DOHH2 (cell line): ENCODE measurements at regions not wholly inside any gene's neighbourhood (a gene's known extent, or its start where the extent isn't known, plus 50 kb on each side); places are given as distances from the start of the nearest gene placed in this dataset.

Source experiments
- EZH2phosphoT487 ChIP-seq: fragments of 200-600 bp; sonication (generic); IDR thresholded peaks from 2 replicates; pipeline ENCODE4 v1.6.1; 2017; ENCODE audit warnings: borderline replicate concordance, mild to moderate bottlenecking, antibody characterized with exemption, low read length, moderate library complexity, mixed read lengths
- TF ChIP-seq, protein P1 (sequence below): fragments of 200-600 bp; sonication (generic); IDR thresholded peaks from one replicate; pipeline ENCODE4 v1.5.1; 2014; ENCODE audit warnings: antibody characterized with exemption, mild to moderate bottlenecking, low read depth, low read length; ENCODE audit not compliant: poor library complexity, severe bottlenecking

DNA sequence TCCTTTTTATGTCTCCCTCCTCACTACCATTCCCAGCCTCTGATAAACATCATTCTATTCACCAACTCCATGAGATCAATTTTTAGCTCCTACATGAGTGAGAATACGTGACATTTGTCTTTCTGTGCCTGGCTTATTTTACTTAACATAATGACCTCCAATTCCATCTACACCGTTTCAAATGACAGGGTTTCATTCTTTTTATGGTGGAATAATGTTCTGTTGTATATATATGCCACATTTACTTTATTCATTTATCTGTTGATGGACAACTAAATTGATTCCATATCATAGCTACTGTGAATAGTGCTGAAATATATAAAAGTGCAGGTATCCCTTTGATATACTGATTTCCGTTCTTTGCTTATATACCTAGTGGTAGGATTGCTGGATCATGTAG, 503.9 kb downstream of the SMARCA1 start:
- TF ChIP-seq, protein P1, sequence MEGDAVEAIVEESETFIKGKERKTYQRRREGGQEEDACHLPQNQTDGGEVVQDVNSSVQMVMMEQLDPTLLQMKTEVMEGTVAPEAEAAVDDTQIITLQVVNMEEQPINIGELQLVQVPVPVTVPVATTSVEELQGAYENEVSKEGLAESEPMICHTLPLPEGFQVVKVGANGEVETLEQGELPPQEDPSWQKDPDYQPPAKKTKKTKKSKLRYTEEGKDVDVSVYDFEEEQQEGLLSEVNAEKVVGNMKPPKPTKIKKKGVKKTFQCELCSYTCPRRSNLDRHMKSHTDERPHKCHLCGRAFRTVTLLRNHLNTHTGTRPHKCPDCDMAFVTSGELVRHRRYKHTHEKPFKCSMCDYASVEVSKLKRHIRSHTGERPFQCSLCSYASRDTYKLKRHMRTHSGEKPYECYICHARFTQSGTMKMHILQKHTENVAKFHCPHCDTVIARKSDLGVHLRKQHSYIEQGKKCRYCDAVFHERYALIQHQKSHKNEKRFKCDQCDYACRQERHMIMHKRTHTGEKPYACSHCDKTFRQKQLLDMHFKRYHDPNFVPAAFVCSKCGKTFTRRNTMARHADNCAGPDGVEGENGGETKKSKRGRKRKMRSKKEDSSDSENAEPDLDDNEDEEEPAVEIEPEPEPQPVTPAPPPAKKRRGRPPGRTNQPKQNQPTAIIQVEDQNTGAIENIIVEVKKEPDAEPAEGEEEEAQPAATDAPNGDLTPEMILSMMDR: no peak
- TF ChIP-seq EZH2phosphoT487: no peak
